HG03342 (cell line): ENCODE measurements at regions not wholly inside any gene's neighbourhood (a gene's known extent, or its start where the extent isn't known, plus 50 kb on each side); places are given as distances from the start of the nearest gene placed in this dataset.
"Not testable (repeated sequence)": the region's sequence is repeated elsewhere in the genome, so short reads cannot be mapped to it uniquely, and the experiment has no call there.

Source experiments
- ATAC-seq: cut with Tn5 transposase; IDR thresholded peaks from one replicate; pipeline ENCODE4 v1.9.1; 2021; ENCODE audit warnings: mild to moderate bottlenecking, moderate library complexity; ENCODE audit not compliant: unreplicated experiment

DNA sequence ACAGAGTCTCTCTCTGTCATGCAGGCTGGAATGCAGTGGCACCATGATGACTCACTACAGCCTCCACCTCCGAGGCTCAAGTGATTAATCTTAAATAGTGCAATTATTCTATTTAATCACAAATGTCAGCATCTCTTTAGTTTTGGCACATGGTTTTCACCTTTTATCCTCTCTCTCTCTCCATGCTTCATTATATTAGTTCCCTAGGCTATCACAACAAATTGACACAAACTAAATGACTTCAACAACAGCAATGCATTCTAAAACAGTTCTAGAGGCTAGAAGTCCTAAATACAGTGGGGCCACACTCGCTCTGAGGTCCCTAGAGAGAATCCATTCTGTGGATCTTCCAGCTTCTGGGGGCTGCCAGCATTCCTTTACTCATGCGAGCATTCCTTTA lies 178.2 kb upstream of the ZNG1F start:
- ATAC-seq: not testable (repeated sequence)

DNA sequence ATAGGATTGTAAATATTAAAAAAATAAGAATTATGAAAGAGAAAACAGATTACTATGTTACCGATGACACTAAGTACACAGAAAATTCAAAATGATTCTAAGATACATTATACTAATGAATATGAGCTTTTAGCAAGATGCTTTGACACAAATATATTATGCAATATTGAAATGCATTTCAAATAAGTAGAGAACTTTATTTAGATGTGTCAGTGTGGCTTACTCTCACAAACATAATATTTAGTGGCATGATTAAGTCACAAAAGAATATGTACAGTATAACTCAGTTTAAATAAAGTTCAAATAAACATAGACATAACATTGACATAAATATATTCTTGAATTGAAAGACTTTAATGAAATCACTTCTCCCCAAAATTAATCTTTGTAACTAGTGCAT lies 172.7 kb upstream of the ZNG1F start:
- not testable (repeated sequence) for ATAC-seq

DNA sequence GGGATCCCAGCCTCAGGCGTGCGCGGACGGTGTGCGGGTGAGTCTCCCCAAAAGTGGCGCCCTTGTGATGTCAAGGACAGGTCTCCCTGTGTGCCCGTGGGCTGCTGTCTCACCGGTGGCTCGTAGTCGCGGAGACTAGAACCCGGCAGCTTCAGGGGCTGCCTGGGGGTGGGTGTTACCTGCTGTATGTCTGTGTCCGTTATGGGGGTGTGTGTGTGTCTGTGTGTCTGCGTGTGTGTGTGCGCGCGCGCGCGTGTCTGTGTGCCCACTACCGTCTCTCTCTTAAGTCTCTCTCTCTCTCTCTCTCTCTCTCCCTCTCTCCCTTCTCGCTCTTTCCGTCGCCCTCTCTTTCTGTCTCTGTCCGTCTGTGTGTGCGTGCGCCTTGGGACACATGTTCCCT lies 170.0 kb upstream of the ZNG1F start:
- ATAC-seq: not testable (repeated sequence)

DNA sequence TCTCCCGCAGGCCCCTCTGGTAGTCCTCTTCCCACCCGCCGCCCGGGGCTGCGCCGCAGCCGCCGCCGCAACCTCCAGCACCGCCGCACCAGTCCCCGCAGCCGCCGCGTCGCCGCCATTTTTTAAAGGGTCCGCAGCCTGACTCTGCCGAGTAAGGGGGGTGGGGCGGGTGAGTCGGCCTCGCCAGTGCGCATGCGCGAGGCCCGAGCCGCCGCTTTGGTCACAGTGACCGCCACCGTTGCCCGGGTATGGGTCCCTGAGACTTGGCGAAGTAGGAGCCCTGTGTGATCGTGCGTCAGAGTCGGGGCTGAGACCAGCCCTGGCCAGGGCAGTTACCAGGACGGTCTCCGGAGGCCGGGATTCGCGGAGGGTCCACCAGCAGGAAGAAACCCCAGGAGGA lies 169.6 kb upstream of the ZNG1F start:
- not testable (repeated sequence) for ATAC-seq

DNA sequence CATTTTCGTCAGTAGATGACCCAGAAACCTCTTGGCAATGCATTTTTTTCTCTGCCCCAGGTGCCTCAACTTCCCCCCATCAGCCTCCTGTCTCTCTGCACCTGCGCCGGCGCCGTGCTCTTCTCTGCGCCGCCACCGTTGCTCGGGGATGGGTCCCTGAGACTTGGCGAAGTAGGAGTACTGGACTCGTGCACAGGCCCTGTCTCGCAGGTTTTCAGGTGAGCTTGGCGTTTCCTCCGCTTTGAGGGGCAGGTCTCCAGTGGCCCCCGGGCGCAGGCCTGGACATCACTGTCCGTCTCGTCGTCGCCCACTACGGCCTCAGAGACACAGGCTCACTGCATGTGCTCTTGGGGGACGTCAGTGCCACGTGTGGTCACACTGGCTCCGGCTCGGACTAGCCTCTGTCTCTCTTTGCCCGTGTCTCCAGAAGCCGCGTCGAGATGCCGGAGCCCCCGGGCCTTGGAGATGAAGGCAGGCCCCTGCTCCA lies 168.8 kb upstream of the ZNG1F start:
- ATAC-seq: not testable (repeated sequence)

DNA sequence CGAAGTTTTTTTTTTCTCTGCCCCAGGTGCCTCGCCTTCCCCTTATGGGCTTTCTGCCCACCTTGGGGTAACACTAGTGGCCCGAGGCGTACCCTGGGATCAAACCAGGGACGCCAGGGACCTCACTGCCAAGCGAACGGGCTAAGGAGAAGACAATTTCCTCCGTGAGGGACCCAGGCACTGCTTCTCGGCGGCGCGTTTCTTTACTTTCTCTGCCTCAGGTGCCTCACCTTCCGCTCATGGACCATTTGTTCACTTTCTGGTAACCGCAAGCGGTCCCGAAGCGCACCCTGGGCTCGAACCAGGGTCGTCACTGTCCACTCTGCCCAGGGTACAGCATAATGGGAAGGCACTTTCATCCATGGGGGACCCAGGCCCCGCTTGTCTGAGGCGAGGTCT lies 168.2 kb upstream of the ZNG1F start:
- ATAC-seq: not testable (repeated sequence)

DNA sequence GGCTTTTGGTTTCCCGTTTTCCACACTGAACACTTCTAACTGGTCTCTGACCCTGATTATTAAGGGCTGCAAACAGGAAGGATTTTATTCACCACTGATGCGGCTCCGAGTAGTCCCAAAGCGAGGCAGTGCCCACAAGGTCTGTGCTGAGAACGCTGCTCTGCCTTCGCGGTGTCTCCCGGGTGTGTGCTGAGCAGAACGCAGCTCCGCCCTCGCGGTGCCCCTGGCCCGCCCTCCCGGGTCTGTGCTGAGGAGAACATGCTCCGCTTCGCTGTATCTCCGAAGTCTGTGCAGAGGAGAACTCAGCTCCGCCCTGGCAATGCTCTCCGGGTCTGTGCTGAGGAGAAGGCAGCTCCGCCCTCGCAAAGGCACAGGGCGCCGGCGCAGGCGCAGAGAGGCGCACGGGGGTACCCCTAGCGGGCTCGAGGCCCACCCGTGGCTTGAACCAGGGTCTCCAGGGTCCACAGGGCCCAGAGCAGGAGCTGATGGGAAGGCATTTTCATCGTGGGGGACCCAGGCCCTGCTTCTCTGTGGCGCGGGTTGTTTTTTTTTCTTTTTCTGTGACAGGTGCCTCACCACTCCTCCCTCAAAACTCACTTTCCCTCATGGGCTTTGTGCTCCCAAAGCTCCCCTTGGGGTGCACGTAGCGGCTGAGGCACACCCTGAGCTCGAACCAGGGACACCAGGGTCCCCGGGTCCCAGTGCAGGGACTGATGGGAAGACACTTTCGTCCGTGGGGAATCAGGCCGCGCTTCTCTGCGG lies 167.7 kb upstream of the ZNG1F start:
- not testable (repeated sequence) for ATAC-seq

DNA sequence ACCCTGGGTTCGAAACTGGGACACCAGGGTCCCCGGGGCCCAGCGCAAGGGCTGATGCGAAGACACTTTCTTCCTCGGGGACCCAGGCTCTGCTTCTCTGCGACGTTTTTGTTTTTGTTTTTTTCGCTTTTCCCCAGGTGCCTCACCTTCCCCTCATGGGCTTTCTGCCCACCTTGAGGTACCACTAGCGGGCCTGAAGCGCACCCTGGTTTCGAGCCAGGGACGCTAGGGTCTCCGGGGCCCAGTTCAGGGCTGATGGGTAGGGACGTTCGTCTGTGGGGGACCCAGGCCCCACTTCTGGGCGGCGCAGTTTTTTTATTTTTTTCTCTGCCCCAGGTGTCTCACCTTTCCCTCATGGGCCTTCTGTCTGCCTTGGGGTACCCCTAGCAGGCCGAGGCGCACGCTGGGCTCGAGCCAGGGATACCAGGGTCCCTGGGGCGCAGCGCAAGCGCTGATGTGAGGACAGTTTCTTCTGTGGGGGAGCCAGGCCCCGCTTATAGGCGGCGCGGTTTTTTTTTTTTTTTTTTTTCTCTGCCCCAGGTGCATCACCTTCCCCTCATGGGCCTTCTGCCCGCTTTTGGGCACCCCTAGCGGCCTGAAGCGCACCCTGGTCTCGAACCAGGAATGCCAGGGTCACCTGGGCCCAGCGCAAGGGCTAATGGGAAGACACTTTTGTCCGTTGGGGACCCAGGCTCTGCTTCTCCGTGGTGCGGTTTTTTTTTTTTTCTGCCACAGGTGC lies 166.8 kb upstream of the ZNG1F start:
- ATAC-seq: not testable (repeated sequence)

DNA sequence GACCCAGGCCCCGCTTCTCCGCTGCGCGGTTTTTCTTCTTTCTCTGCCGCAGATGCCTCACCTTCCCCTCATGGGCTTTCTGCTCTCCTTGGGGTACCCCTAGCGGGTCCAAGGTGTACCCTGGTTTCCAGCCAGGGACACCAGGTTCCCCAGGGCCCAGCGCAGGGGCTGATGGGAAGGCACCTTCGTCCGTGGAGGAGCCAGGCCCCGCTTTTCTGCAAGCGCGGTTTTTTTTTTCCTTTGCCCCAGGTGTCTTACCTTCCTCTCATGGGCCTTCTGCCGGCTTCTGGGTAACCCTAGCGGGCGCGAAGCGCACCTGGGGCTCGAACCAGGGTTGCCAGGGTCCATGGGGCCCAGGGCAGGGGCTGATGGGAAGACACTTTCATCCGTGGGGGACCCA lies 165.9 kb upstream of the ZNG1F start:
- not testable (repeated sequence) for ATAC-seq

DNA sequence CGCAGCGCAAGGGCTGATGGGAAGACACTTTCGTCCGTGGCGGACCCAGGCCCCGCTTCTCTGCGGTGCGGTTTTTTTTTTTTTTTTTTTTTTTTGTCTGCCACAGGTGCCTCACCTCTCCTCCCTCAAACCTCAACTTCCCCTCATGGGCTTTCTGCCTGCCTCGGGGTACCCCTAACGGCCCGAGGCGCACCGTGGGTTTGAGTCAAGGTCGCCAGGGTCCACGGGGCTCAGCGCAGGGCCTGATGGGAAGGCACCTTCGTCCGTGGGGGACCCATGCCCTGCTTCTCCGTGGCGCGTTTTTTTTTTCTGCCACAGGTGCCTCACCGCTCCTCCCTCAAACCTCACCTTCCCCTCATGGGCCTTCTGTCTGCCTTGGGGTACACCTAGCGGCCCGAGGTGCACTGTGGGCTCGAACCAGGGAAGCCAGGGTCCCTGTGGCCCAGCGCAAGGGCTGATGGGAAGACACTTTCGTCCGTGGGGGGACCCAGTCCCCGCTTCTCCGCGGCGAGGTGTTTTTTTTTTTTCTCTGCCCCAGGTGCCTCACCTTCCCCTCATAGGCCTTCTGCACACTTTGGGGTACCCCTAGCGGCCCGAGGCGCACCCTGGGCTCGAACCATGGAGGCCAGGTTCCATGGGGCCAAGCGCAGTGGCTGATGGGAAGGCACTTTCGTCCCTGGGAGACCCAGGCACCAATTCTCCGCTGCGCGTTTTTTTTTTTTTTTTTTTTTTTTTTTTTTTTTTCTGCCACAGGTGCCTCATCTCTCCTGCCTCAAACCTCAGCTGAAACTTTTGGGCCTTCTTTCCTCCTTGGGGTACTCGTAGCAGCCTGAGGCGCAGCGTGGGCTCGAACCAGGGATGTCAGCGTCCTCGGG lies 165.2 kb upstream of the ZNG1F start:
- not testable (repeated sequence) for ATAC-seq

DNA sequence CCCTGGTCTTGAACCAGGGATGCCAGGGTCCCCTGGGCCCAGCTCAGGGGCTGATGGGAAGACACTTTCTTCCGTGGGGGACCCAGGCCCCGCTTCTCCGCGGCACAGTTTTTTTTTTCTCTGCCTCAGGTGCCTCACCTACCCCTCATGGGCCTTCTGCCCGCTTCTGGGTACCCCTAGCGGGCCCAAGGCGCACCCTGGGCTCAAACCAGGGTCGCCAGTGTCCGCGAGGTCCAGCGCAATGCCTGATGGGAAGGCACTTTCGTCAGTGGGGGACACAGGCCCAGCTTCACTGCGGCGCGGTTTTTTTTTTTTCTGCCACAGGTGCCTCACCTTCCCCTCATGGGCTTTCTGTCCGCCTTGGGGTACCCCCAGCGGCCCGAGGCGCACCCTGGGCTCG lies 163.9 kb upstream of the ZNG1F start:
- ATAC-seq: not testable (repeated sequence)

DNA sequence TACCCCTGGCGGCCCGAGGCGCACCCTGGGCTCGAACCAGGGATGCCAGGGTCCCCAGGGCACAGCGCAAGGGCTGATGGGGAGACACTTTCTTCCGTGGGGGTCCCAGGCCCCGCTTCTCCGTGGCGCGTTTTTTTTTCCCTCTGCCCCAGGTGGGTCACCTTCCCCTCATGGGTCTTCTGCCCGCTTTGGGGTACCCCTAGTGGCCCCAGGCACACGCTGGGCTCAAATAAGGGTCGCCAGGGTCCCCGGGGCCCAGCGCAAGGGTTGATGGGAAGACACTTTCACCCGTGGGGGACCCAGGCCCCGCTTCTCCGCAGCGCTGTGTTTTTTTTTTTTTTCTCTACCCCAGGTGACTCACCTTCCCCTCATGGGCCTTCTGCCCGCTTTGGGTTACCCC lies 163.3 kb upstream of the ZNG1F start:
- not testable (repeated sequence) for ATAC-seq

DNA sequence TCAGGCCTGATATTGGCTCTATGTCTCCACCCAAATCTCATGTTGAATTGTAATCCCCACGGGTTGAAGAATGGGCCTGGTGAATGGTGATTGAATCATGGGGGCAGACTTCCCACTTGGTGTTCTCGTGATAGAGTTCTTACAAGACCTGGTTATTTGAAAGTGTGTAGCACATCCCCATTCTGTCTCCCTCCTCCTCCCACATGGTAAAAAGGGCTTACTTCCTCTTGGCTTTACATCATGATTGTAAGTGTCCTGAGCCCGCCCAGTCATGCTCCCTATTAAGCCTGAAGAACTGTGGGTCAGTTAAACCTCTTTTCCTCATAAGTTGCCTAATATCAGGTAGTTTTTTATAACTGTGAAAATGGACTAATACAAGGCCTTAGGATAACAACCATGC lies 158.8 kb upstream of the ZNG1F start:
- not testable (repeated sequence) for ATAC-seq

DNA sequence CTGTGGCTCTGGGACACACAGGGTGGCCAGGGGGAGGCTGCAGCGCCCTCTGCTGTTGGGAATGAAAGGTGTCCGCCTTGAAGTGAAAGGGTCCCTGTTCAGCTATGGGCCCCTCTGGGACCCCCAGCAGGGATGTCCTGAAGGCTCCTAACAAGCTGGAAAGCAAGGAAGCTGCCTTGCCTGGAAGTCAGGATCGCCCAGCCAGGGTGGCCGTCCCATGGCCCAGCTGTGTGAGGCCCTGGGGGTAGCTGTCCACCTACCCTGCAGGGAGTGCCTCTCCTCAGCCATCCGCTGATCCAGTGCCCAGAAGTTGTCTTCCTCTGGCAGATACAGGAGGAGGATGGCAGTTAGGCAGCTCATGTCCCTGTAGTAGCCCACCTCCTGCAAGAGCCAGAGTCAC lies 143.4 kb upstream of the ZNG1F start:
- not testable (repeated sequence) for ATAC-seq

DNA sequence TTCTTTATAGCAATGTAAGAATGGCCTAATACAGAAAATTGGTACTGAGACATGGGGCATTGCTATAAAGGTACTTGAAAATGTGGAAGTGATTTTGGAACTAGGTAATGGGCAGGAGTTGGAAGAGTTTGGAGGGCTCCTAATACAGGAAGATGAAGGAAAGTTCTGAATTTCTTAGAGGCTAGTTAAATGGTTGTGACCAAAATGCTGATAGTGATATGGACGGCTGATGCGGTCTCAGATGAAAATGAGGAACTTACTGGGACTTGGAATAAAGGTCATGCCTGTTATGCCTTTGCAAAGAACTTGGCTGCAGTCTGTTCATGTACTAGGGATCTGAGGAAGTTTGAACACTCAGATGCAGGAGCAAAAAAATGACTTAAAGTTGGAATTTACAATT lies 132.2 kb upstream of the ZNG1F start:
- not testable (repeated sequence) for ATAC-seq

DNA sequence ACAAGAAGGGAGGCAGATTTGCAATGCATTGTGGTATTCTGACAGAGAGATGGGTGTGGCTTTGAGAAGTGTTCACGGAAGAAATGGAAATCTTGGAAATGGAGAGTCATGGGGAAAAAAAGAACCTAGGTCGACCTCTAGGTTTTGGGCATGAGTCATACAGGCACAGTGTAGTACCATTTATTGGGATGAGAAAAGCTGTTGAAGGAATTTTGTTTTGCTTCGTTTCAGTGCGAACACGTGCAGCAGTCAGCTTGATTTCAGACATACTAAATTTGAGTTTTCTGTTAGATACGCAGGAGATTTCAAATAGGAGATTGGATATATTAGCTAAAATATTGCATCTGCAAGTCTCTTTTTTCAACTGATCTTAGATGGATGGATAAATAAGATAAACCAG lies 119.8 kb upstream of the ZNG1F start:
- not testable (repeated sequence) for ATAC-seq

DNA sequence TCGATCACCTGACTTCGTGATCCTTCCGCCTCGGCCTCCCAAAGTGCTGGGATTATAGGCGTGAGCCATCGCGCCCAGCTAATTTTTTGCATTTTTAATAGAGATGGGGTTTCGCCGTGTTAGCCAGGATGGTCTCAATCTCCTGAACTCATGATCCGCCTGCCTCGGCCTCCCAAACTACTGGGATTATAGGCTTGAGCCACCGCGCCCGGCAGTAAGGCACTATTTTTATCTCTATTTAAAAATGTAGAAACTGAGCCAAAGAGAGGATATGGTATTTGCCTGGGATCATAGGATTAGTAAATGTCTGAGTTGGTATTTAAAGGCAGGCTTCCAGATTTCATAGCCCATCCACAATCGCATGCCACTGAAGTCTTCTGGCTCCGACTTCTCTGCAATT lies 96.6 kb upstream of the ZNG1F start:
- ATAC-seq: not testable (repeated sequence)

DNA sequence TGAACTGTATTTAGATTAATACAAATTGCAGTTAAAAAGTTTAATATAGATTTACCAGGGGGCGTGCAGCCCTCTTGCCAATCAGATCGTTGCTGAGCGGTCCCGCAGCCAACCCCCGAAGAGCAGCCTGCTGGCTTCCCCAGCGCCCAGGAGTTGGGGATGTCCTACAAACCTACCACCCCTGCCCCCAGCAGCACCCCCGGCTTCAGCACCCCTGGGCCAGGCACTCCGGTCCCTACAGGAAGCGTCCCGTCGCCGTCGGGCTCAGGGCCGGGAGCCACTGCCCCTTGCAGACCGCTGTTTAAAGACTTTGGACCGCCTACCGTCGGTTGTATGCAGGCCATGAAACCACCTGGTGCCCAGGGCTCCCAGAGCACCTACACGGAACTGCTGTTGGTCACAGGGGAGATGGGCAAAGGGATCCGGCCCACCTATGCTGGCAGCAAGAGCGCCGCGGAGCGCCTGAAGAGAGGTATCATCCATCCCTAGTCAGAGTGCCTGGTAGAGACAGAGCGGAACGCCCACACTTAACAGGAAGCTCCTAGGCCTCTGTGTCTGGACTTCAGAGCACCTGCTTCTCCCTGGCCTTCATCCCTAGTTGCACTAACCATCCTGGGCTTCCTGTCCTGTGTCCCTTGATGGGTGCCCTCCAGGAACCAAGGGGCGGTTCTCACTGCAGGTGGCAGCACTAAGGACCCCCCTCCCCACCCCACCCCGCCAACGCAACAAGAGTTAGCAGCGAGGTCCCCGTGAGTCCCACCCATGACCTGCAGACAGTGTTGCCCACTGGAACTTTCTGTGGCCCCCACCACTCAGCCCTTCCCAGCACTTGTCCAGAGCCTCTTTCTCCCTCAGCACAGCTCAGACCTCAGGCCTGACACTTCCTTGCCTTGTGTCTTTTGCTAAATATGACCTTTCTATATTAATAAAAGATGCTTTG lies 91.5 kb upstream of the ZNG1F start:
- not testable (repeated sequence) for ATAC-seq

DNA sequence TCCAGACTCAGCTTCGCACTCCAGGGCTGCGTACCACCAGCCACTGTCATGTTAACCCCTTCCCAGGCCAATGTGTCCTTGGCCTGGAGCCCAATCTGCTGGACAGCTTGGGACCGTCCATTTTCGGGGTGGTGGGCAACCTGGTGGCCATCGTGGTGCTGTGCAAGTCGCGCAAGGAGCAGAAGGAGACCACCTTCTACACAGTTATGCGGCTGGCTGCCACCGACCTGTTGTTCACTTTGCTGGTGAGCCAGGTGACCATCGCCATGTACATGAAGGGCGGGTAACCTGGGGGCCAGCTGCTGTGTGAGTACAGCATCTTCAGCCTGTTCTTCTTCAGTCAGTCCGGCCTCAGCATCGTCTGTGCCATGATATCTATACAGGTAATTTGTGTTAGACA lies 90.3 kb upstream of the ZNG1F start:
- not testable (repeated sequence) for ATAC-seq

DNA sequence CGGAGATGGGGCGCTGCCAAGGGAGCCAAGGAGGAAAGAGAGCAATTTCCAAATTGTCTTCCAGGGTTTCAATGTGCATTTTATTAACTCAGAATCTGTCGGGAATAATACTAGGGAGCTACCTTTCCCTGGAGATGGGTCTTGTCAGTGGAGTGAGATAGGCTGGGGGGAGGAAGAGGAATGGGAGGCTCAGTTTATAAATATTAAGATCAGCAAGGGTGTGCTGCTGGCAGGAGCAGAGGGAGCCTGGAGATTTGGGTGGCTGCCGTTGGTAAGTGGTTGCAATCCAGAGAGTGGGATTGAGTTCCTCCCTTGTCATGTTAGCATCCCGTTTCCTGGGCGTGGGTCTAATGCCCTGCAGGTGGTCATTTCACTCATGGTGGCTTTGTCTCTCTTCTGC lies 89.9 kb upstream of the ZNG1F start:
- not testable (repeated sequence) for ATAC-seq
